SW 1271 (cell line): ENCODE measurements at regions not wholly inside any gene's neighbourhood (a gene's known extent, or its start where the extent isn't known, plus 50 kb on each side); places are given as distances from the start of the nearest gene placed in this dataset.

Experiments used
- DNase-seq, 2 experiments: peaks; one replicate each; lab custom pipeline; 2025; lab: John Stamatoyannopoulos, UW

DNA sequence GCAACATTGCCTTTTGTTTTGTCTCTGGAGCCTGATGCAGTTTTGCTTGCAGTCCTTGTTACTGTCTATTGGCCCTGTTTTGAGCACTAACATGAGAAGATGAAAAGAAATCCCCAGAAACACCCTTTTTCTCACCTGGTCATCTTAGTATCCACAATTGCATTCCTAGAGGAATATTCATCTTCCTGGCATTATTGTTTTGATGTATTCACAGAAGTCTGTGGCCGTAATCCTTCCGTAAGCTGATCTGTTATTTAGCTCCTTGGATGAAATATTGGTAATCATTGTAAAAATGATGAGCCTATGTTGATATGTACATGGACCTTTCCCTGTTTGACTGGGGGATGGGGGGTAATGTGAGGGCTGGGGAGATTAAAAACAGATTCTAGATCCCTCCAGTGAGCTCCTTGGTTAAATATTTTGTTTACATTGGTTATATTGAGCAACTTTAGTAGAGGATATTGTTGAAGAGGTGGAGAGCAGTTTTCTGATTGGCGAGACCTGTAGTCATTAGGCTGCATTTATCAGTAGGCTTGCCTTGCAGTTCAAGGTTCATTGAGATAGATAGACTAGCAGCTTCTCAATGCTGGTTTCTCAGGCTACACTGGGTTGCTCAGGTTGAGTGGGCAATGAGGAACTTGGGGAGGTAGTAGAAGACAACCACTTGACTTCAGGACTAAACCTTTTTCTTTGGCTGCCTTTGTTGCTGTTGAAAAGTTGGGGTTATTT, 117.5 kb downstream of the MACIR start:
- no peak for DNase-seq

DNA sequence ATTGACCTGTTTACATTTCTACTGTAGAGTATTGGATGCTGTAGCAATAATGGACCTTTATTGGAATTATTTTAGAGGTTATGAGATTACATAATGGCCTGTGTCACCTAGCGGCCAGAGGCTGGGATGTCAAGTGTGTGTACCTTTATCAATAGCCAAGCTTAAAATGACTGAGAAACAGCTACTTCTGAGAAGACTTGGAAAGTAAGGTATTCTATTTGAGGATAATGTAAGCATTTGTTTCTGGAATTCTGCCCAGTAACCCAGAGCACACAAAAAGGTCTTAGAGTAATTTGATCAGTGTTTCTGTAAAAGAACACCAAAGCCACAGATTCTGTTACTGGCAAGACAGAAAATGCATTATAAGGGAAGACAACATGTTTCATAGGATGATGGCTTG, 116.8 kb downstream of the MACIR start:
- DNase-seq = peak in 1 of 2 experiments; percentile 6

DNA sequence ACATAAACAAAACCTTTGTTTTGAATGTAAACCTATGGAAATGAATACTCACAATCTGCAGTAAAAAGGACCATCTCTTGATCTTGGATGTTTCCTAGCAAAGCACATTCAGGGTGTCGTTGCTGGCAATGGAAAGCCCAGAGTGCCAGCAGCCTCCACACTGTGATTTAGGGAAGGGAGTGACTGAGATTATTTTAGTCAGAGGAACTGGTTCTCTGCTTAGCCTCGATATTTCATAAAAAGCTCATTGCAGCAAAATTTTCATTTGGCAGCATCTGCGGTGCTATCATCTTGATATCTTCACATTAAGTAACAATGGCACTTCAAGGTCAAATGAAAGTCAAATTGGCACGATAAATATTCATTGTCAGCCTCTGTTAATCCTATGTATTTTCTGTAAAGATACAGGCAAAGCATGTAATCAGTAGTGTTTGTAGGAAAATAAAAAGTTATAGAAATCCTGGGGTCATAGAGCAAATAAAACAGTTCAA, 116.0 kb downstream of the MACIR start:
- DNase-seq = no peak

DNA sequence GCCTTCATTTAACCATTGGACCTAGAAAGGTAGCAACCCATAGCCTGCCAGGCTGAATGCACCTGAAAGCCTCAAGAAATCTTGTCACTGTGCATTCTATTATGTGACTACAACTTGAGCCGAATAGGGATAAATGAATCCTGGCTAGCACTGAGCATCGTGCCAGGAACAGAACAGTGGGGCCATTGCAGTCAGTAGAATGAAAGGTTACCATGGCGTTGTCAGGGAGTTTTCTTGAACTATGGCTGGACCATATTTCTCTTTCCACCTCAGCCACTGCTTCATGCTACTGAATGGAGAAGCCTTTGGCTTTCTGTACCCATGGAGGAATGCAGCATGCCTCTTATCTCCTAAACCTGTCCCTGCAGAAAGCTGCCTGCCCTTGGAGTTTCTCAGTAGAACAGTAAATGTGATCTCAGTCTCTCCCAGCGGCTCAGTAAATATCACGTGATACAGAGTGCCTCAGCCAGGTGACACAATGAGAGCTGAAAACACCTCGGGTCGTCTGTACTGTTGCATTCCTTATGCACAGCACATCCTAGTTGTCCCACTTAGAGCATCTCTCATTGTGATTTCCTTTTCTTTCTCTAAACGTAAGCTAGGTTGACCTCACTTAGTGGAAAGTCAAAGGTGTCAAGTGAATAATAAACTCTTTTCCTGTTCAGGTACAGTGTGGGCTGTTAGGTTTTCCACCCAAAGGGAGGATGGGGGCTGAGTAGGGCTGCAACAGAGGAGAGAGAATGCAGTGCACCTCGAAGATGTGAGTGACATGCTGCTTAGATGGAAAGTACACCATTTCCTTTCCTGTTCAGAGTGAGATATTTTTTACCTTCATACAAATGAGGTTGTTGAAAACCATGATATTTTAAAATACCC, 115.3 kb downstream of the MACIR start:
- no peak for DNase-seq

DNA sequence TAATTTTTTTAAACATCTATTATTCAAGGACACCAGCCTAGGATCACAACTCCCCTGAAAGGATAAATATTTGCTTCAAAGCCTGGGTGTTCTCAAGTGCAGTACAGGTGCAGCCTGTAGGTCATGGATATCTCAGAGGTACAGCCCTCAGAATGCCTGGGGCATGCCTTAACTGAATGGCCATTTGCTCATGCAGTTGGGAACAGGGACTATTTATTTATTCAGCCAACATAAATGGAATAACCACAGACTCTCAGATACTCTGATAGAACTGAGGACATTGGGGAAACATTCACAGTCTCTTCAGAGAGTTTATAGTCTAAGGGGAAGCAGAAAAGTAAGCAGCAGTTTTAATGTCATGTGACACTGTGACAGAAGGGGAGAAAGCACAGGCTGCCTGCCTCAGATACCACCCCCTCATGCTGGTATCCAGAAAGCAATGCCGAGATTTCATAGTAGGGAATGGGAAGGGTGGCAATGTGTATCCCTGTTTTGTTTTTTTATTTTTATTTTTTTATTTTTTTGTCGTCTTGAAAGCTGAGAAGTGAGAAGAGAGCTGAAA, 112.6 kb downstream of the MACIR start:
- DNase-seq = no peak

DNA sequence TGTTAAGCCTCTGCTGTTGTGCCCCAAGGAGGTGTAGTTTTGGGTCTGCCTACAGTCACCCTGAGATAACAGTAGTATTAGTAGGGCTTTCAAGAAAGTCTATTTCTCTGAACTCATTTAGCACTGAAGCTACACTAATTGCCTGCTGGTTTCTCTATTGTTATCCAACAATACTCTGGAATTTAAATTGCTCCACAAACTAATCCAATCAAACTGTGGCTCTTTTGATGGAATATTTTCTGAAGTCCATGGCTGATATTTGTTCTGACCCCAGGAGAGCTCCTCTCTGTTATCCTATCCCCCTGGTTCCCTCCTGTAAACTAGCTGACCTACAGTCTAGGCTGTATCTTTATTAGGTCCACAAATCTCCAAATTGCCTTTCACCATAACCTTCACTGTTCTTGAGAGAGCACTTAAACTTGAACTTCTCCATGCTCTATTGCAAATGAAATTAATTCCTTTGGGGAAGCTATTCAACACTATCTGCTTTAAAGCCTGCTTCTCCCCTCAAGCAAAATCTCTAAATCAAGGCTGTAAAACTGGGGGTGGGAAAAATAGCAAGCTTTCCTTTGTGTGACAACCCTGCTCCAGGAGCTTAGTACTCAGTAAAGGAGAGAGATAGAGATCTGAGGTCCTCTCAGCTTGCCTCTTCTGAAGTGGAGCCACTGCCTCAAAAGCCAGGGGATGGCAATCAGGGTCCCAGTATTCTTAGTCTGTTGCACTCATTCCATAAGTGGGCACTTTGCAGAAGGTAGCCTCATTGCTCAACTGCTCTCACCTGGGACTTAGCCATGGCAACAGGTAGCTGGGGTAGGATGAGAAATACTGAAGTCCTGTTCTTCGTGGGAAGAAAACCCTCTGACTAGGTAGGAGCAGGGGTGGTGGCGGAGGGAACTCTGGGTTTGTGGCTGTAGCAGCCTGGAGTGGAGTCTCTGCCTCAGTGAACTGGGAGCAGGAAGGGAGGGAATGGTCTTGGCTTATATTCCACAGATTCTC, 110.9 kb downstream of the MACIR start:
- no peak for DNase-seq

DNA sequence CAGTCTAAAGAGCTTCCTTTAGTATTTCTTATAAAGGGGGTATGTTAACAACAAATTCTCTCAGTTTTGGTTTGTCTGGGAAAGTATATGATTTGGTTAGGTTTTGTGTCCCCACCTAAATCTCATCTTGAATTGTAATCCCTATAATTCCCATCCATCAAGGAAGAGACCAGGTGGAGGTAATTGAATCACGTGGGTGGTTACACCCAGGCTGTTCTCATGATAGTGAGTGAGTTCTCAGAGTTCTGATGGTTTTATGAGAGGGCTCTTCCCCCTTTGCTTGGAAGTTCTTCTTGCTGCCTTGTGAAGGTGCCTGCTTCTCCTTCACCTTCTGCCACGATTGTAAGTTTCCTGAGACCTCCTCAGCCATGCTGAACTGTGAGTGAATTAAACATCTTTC, 109.1 kb downstream of the MACIR start:
- DNase-seq = no peak

DNA sequence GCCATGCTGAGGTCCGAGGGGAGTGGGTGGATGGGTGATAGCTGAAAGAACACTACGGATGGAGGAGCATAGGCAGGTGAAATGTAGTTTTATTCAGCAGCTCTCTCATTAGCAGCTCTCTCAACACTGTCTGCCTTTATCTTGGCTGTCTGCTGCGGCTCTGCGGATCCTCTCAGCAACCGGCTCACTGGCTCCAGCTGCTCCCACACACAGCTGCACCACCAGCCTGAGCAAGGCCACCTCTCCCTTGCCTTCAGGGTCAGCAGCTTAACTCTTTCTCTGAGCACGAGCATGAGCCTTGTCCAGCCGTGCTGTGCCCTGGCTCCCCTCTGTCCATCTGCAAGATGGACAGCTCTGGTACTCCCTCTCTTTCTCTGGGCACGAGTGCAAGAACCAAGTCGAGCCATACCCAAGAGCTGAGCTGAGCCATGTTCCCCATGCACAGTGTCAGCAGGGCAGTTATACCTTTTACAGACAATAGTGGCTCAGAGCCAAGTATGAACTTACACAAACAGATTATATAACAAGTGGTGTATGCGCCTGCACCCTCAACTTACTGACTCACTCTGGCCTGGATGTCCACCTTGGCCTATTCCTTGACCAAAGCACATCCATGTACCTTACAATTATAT, 108.5 kb downstream of the MACIR start:
- no peak for DNase-seq

DNA sequence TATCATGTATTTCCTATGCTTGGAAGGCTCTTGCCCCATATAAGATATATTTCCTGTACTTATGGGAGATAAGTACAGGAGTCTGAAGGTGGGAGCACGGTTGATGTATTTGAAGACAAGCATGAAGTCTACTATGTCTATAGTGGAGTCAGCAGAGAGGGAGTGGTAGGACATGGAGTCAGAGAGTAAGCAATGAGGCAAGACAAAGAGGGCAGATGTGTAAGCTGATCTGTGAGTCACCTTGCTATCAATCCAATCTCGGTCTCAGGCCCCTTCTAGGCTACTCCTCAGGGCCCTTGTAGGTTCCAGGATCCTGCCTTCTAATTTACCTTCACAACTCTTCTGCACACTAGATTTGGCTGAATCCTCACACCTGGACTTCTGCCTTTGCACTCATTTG, 105.5 kb downstream of the MACIR start:
- no peak for DNase-seq

DNA sequence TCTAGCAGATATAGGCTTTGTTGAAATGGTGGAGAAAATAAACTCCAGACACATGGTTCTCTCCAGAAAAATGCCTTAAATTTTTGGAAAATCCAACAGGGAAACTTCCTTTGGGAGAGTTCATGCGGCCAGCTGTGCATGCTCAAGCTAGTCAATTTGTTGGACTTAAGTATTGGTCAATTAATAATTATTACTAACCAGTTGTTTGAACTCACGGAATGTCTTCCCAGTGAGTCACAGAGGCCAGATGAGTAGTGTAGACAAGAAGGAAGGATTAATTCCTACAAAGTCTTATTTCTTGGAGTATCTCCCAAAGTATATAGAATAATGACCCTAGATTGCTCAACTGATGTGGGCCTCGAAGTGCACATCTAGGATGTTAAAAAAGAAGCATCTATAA, 103.6 kb downstream of the MACIR start:
- DNase-seq = no peak

DNA sequence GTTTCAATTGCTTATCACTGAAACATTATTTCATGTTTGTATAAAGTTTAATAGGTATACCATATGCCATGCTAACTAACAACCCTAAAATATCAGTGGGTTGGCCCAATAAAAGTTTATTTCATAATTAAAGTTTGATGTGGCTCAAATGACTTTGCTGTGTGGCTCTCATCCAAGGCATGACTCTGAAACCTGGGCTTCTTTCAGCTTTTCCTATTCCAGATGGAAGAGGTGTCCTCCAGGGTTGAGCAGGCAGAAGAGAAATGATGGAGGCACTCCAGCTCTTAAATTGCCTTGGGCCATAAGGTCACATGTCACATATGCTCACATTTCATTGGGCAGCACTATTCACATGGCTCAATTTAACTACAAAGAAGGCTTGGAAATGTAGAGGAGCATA, 101.9 kb downstream of the MACIR start:
- no peak for DNase-seq

DNA sequence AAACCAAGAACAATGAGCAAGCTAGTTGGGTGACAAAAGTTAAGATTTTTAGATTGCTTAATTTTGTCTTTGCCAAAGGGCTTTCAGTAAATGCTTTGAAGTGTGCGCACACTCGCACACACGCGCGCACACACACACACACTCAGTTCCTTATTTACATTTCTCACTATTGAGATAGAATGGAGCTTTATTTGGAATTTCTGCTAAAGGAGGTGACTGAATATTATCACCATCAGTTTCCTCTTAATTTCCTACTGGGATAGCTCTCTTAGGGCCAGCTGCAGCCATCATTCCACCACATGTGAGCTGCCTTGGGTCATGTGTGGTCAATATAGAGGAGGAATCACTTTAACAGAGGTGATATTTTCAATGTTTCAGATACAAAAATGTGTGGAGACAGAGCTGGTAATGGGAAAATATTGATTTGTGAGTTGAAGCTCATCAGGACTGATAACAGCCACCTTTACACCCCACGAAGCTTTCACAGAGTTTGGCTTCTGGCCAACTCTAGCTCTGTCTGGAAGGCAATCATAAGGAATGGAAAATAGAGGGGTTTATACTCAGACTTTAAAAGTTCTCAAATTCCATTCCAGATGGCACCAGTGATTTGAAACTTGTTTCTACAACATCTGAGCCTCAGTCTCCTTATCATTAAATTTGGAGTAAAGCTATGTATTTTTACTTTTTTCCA, 99.9 kb downstream of the MACIR start:
- no peak for DNase-seq

DNA sequence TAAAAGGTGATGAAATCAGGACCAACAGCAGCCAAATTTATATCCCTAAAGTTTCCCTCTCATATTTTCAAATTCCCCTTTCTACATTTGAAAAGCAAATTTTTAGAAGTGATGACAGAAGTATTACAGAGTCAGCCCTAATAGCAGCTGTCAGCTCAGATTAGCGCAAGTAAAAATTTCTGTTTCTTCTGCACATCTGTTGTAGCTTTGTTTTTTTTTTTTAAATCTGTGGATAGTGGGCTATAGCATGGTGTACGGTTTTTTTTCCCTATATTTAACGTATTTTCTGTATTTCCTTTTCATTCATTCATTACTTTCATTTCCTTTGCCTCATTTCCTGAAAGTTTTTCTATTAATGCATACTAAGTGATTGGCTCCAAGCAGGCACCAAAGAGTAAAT, 99.1 kb downstream of the MACIR start:
- DNase-seq = no peak

DNA sequence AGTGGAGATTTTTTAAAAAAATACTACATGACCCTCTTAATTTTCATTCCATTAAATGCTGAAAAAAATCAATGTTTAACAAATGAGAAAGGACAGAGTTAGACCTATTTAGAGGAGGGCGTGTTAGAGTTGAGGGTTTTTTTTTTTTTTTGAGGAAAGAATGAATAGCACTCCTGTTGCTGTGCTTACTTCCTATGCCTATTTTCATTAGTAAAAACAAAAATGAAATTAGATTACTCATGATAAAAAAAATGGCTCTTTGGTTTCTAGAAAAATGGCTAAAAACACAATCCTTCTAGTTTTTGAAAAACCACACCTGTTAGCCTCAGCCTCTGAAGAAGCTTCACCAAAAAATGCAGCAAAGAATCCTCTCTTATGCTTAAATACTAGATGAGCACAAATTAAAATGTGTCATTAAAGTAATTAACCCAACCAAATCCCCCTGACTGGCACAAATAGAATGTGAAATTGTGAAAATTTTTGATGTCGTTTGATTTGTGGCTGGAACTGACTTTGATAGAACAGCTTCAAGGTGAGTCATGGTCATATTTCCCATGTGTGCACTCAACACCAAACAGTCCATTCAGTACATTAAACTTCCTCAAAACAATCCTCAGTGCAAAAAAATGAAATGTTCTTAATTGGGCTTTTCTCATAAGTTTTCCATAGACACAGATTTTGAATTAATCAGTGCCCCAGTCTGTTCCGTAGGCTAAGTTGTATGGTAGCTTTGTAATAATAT, 98.0 kb downstream of the MACIR start:
- no peak for DNase-seq

DNA sequence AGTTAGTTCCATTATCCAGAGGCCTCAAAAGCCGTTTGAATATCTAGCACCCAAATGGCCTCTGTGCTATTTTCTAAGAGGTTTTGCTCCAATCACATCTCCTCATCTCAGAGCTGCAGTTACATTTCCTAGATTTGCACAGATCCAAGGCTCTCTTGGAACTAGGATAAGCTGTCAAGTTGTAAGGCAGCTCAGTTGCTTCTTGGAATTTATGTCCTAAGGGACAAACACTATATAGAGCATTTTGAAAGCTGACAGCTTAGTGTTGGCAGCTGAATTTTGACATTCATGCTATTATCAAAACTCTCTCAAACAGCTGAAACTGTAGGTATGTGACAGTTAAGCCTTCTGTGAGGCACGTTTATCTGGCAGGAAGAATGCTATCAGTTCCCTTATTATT, 97.0 kb downstream of the MACIR start:
- no peak for DNase-seq

DNA sequence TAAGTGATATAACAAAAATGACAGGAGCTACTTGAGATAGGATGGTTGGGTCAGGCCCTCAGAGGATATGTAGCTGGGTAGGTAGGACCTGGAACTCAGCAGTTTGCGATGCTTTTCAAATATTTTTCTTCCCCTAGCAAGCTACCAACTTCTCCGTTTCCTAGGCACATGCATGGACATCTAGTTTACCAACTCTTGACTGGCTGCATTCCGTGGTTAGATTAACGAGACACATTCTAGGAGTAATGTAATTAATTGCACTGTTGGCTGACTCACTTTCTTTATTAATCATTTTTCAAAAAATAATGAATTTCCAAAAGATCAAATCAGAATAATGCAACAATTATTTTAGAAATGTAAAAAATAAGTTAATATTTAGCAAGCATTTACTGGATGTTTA, 95.9 kb downstream of the MACIR start:
- no peak for DNase-seq

DNA sequence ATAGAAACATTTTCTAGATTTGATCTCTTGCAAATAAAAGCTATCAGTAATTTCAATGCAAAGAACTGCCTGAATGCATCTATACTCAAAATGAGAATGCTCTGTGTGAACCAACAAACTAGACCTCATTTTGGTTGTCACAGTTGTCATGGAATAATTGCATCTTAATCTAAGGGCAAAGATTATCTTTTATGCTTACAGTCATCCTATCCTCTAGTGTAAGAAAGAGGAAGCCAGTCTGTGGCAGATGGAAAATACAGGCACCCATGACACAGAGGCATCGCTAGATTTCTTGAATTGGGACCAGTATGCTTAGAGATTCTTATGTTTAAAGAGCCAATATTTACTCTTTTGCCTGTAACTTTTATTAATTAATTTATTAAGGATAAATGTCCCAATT, 95.0 kb downstream of the MACIR start:
- DNase-seq = no peak

DNA sequence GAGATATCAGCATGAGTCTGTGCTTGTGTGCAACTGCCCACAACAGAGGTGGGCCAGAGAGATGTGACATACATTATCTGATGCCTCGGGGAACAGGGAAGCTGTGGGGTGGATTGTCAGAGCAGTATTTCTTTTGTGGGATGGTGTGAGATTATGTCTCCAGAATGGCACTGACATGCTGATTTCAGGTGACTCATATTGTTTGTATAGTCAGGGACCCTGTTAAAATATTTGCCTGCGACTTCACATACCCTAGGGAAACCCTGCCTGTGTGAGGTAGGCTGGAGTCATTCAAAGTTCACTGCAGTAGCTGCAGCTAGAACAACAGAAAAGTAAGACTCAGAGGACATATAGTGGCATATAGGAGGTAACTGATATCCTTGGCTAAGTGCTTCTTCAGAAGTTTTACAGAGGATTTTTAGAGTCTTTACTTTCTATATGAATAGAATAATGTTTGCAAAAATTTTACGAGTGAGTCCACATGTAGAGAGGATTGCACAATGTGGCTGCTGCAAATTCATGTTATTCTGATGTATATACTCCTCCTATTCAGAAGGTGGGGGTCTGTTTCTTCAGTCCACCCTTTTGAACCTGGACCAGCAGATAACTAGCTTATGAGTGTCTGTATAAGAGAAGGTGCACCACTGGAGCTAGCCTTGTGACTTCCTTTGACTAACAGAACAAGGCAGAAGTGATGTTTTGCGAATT, 89.3 kb downstream of the MACIR start:
- DNase-seq = no peak

DNA sequence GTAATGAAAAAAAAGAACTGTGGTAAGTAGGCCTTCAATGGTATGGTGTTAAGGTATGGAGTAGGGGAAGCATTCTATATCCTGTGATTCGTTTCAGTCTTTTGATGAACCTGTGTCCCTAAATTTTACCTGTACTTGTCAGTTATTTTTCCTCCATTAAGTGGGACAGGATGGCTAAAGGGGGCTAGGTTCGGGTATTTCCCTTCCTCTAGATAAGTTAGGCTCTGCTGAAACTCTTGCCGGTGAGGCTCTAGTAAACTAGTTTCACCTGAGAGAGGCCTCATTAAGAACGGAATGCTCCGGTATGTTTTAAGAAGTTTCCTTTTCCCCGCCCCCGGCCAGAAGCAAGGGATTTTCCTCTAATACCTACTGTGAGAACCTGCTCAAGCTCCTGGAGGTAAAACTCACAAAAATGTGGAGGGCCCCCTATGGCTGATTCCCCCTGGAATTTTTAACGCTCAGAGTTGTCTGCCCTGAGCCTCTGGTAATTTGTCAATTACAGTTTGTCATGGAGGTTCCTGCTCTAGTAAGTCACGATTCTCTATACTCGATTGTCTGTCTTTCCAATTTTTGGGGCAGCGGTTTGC, 87.7 kb downstream of the MACIR start:
- no peak for DNase-seq
